ENCODE measurements at regions not wholly inside any gene's neighbourhood (a gene's known extent, or its start where the extent isn't known, plus 50 kb on each side); places are given as distances from the start of the nearest gene placed in this dataset.

- FAIRE-seq: no peak
- Histone ChIP-seq H3K23me2 (ENCODE audit: low read depth, low read length) (no peaks in the 10 kb centered on the region), H2BK5ac (ENCODE audit: low read depth, low read length) (no peak overlapping the region), H4K8ac (ENCODE audit: extremely low read depth, insufficient read depth, low read length) (no peak overlapping the region), H3K27ac (ENCODE audit: low read depth, low read length) (no peak overlapping the region), H3K79me2 (ENCODE audit: control insufficient read depth in 1 of 2, insufficient read depth in 2 of 2, low read length in 2 of 2) (no peaks in the 10 kb centered on the region), H3K27me3 (replicated peaks in 1 of 4; ENCODE audit: control insufficient read depth in 3 of 4, extremely low read depth in 1 of 4, insufficient read depth in 3 of 4, low read length in 3 of 4) (peaks cover 0 to 1% (median 0%) of the 10 kb centered on the region in 4 experiments; a peak in 1 of 7 replicates), H4K20me1 (replicated peaks in 1 of 2; ENCODE audit: control insufficient read depth in 1 of 2, insufficient read depth in 2 of 2, low read length in 2 of 2) (no peaks in the 10 kb centered on the region), H3K9me3 (ENCODE audit: insufficient read depth in 2 of 2, low read depth in 1 of 2, low read length in 1 of 2) (no peaks in the 10 kb centered on the region), H3K56ac (replicated peaks; ENCODE audit: insufficient read length, low read depth, low read length) (no peak overlapping the region), H3K4me2 (ENCODE audit: insufficient read depth in 1 of 2, low read depth in 2 of 2, low read length in 2 of 2) (no peak overlapping the region), H2AK5ac (ENCODE audit: low read depth, low read length) (no peak overlapping the region), H3K36me3 (ENCODE audit: control insufficient read depth in 2 of 4, insufficient read depth in 4 of 4, low read length in 3 of 4) (no peaks in the 10 kb centered on the region), H3K79me1 (ENCODE audit: low read depth, low read length) (no peaks in the 10 kb centered on the region), H2BK20ac (ENCODE audit: low read length) (no peak overlapping the region), H3K14ac (ENCODE audit: insufficient read length) (no peak overlapping the region), H3K4me3 (ENCODE audit: extremely low read depth in 1 of 4, insufficient read depth in 2 of 4, low read depth in 3 of 4, low read length in 4 of 4) (no peak overlapping the region), H4K91ac (replicated peaks; ENCODE audit: insufficient read length, low read length) (no peak overlapping the region), H2BK120ac (replicated peaks; ENCODE audit: low read depth, low read length) (no peak overlapping the region), H4K5ac (ENCODE audit: insufficient read length, low read depth, low read length) (no peak overlapping the region), H2AFZ (ENCODE audit: low read length) (no peak overlapping the region), H2BK15ac (ENCODE audit: low read length) (no peak overlapping the region), H3K9ac (replicated peaks in 1 of 4; ENCODE audit: extremely low read depth in 1 of 4, low read depth in 3 of 4, low read length in 3 of 4) (no peak overlapping the region), H3K4me1 (replicated peaks in 1 of 4; ENCODE audit: control insufficient read depth in 3 of 4, insufficient read depth in 4 of 4, low read length in 3 of 4) (no peaks in the 10 kb centered on the region), H3K4ac (replicated peaks; ENCODE audit: insufficient read length, low read depth, low read length) (no peak overlapping the region), H3K23ac (ENCODE audit: insufficient read length) (no peak overlapping the region), H3K18ac (ENCODE audit: extremely low read depth, low read length) (no peak overlapping the region), H2BK12ac (ENCODE audit: low read depth, low read length) (no peak overlapping the region)
- DNase-seq (ENCODE audit: low read depth in 1 of 2, low spot score in 2 of 2): no peak
- 74% methylated on average over 1 of the region's 1 CpG; no CpG with 5 or more reads in 1 of the 2 experiments for WGBS, 2 experiments (ENCODE audit: extremely low coverage in 1 of 2, insufficient coverage in 1 of 2, insufficient read length in 1 of 2, insufficient replicate concordance in 2 of 2, low coverage in 1 of 2, low lambda C conversion rate in 2 of 2, missing lambda C conversion rate in 1 of 2)
- CTCF ChIA-PET (ENCODE audit: partially characterized antibody): no interaction called here
- POLR2A ChIA-PET (ENCODE audit: partially characterized antibody): no interaction called here
- no peak for TF ChIP-seq PHF8 (conservative IDR thresholded peaks at IDR 0.05; ENCODE audit: low read depth, low read length)
- no peak for TF ChIP-seq CHD1 (IDR thresholded peaks at IDR 0.05; ENCODE audit: low read depth, low read length)
- no peak for TF ChIP-seq RFX5 (IDR thresholded peaks at IDR 0.05; ENCODE audit: borderline replicate concordance, low read depth, low read length)
- TF ChIP-seq RXRA (IDR thresholded peaks at IDR 0.05; ENCODE audit: insufficient read depth, low read depth, low read length): no peak
- no peak for TF ChIP-seq SIN3A (conservative IDR thresholded peaks at IDR 0.05 in 1 of 2, IDR thresholded peaks at IDR 0.05 in 1 of 2; ENCODE audit: low read depth in 1 of 2, low read length in 2 of 2)
- TF ChIP-seq NRF1 (IDR thresholded peaks at IDR 0.05; ENCODE audit: low read depth, low read length): no peak
These were observed 126.6 kb downstream of the SLC6A15 start for GRCh38 chr12:84785951-84786350.

All from H1 (cell line).